GM19025 (cell line): ENCODE measurements at regions not wholly inside any gene's neighbourhood (a gene's known extent, or its start where the extent isn't known, plus 50 kb on each side); places are given as distances from the start of the nearest gene placed in this dataset.

ENCODE experiments used
- ATAC-seq: cut with Tn5 transposase; IDR thresholded peaks from one replicate; pipeline ENCODE4 v1.9.1; 2021; ENCODE audit warnings: mild to moderate bottlenecking, low read depth, moderate library complexity; ENCODE audit not compliant: unreplicated experiment

DNA sequence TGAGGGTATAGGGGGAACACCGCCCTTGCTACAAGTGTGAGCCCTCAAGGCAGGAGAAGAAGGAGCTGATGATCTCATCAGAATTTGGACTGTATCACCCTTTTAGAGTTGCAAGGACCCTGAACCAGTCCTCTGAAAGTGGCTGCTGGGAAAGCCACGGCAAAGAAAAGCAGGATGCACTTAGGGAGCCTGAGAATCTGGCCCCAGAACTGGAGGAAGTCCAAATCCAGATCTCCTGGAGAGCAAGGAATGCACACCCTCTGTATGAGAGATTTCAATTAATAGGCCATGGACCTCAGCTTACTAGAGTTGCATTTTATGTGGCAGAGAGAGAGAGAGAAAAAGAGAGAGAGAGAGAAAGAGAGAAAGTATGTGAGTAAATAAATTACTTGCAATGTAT lies 662.9 kb downstream of the CCSER2 start:
- ATAC-seq = no peak

- no peak for ATAC-seq
Observed at GRCh38 chr10:84993251-84994035, 665.1 kb downstream of the CCSER2 start.

- ATAC-seq = no peak
Observed at GRCh38 chr10:84994722-84995121, 666.3 kb downstream of the CCSER2 start.

DNA sequence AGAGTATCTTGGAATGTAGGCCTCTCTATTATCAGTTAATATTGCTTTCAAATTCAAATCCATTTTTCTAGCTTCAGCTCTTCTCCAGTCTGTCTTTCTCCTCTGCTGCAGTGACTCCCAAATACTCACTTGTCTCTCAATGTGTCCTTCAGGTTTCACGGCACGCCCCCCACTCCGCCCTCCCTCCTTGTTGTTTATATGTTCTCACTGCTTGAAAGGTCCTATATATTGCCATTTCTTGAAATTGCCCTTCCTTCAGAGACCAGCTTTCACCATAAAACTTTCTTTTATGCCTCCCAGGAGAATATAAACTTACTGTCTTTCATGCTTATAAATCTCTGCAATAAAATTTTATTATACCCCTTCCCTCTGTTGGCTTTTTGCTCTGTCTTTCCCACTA lies 668.2 kb downstream of the CCSER2 start:
- ATAC-seq = no peak

DNA sequence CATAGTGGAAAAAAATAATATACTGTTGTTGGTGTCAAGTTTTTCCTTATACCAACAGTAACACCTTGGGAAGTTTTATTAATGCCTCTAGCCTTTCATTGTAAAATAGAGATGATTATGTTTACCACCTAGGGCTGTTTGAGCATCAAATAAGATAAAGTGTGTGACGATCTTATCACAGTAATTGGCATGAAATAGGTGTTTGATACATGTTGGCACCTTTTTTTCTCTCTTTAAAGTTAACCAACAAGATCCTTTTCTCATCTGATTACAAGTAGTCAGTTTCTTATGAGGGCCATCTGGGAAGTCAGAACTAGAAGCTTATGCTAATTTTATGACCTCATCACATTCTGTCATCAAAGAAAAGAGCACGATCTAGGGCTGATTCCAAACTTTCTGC lies 669.5 kb downstream of the CCSER2 start:
- ATAC-seq = no peak

DNA sequence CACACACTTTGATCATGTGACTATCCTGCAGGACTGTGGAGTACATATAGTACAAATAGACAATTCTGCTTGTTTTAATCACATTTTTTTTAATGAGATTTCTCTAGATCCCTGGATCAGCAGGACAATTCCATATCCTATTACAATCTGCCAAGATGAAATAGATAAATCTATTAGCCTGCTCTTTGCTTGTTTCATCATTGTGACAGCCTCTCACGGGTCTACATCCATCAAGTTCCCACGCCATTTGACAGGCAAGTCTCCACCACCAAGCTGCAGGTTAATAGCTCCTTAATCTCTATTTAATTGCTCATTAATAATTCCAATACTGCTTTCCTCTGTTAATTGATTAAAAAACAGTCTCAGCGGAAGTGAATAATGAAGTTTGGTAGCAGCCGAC lies 671.5 kb downstream of the CCSER2 start:
- no peak for ATAC-seq

DNA sequence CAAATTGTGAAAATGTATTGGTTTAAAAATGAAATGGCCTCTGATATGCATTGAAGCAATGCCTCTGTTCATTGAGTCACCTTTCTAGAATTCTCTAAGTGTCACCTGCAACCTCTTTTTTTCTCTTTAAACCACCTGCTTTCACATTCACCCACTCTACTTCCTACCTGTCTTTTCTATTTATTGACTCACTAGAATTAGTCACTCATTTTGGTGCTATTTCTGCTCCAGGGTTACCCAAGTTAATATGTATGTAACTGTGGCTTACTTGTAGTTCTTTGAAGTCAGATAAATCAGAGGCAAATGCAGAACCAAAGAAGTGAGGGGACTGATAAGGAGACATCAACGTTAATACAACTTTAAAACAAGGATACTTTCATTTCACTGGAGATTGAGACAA lies 674.7 kb downstream of the CCSER2 start:
- no peak for ATAC-seq

- ATAC-seq = no peak
Observed at GRCh38 chr10:85008488-85009184, 680.2 kb downstream of the CCSER2 start.

- ATAC-seq = no peak
Observed at GRCh38 chr10:85012305-85012704, 683.9 kb downstream of the CCSER2 start.

DNA sequence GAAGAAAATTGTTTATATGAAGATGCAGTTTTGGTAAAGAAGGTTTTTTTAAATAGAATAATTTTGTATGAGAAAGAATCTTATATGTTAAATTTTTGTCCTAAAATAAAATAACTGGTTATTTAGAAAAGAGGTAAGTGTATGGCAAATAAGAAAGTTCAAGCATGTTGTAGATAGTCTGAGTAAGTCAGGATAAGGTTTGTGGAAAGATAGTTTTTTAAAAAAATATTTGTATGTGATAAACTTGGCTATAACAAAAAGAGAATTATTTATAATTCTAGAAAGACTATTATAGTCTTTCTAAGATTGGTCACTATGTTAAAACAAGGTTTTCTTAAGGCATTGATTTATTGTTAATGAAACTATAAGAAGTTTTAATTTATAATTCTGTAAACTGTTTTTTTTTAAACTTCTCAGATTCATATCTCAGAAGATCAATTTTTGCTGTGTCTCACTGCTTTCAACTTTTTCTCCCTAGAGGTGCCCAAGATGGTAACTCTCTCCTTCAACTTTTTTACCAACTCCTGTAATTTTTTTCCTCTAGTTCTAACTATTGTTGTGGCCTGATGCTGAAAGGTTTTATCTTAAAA lies 698.6 kb downstream of the CCSER2 start:
- no peak for ATAC-seq

- ATAC-seq = no peak
Observed at GRCh38 chr10:85032981-85033380, 704.6 kb downstream of the CCSER2 start.

GRCh38 chr10:85036661-85037060 lies 708.3 kb downstream of the CCSER2 start:
- ATAC-seq = no peak

- ATAC-seq = no peak
Observed at GRCh38 chr10:85039311-85039710, 710.9 kb downstream of the CCSER2 start.

GRCh38 chr10:85043207-85043606 lies 714.8 kb downstream of the CCSER2 start:
- no peak for ATAC-seq

- ATAC-seq = no peak
Observed at GRCh38 chr10:85045046-85045445, 716.7 kb downstream of the CCSER2 start.

DNA sequence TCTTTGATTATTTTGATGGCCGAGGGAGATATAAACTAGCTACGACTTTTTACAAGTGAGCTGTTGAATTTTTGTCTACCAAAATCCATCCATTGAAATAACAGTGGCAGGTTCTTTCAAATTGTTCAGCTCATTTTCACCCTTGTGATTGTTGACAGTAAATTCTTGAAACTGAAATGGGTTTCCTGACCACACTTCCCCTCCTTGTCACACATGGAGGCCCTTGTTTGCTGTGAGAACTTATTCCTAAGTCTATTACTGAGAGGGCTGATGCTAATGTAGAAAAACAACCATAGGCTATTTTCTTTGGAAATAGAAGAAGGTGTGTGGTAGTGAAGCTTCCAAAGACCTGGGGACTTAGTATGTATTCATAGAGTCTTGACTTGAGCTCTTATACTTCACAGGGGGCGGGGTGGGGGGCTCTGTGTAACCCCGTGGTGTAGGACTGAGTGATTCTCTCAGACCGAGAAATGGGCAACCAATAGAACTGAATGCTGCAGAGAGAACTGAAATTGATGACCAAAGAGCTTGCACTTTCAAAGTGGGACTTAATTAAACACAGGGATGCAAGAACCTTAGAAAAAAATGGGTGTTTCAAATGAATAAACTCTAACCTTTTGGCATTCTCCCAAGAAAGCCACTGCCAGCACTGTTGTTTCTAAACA lies 718.9 kb downstream of the CCSER2 start:
- ATAC-seq = no peak

DNA sequence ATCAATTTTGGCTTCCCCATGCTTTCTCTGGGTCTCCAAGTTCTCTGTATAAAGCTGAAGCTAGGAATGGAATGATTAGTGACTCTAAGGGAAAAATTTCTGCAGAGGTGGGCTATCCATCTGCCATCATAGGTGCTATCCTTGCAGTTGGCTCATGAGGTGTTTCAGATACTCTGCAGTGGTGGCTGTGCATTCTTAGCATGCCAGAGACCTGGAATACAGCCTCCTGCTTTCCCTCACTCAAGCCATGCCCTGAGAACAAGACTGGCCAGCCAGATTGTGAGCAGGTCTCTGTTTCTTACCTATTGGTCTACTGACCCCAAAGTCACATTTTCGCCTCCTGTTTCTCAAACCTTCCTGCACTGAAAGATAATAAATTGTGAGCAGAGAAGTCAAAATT lies 719.6 kb downstream of the CCSER2 start:
- ATAC-seq = no peak

DNA sequence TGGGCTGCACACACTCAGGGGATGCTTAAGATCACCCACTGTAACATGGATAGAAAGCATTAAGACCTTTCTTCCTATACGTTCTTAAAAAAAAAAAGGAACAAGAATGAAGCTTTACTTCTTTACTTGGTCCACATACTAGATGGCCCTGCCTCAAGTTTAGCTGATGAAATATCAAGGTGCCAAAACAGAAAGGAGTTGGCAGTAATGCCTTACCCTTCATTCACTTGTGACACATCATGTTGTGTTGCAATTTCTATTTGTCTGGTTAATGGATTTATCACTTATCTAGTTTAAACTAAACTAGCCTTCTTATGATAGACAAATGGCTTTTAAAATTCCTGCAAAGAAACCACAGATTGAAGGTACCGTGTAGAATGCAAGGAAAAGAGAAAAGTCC lies 720.3 kb downstream of the CCSER2 start:
- ATAC-seq = no peak

- ATAC-seq = no peak
Observed at GRCh38 chr10:85060944-85061343, 732.6 kb downstream of the CCSER2 start.

- no peak for ATAC-seq
Observed at GRCh38 chr10:85061401-85061800, 733.0 kb downstream of the CCSER2 start.

DNA sequence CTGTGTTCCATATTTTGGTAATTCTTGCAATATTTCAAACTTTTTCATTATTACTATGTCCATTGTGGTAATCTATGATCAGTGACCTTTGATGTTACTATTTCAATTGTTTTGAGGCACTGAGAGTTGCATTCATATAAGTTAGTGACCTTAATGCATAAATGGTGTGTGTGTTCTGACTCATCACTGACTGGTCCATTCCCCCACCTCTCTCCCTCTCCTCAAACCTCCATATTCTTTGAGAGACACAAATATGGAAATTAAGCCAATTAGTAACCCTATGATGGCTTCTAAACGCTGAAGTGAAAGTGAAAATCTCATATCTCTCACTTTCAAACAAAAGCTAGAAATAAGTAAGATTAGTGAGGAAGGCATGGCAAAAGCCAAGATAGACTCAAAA lies 739.6 kb downstream of the CCSER2 start:
- no peak for ATAC-seq
